A673 (cell line): ENCODE measurements at regions not wholly inside any gene's neighbourhood (a gene's known extent, or its start where the extent isn't known, plus 50 kb on each side); places are given as distances from the start of the nearest gene placed in this dataset.

Source experiments
- BruUV-seq: library from RNA; stranded (reverse); fragments of 400-500 nt; replicated peaks from 2 replicates; lab custom pipeline; 2021; lab: Mats Ljungman, UMichigan
- CTCF ChIA-PET: fragments of 300-600 bp; sonication (Branson Sonifier 250); formaldehyde crosslinking; loops from one replicate; lab custom pipeline; 2022; ENCODE audit warnings: antibody characterized with exemption; lab: Charles Lee
- POLR2A ChIA-PET: fragments of 300-600 bp; sonication (Branson Sonifier 250); formaldehyde crosslinking; loops from one replicate; lab custom pipeline; 2022; ENCODE audit warnings: antibody characterized with exemption; ENCODE audit not compliant: low non-redundant PET; lab: Charles Lee
- DNase-seq: peaks from one replicate; pipeline ENCODE4 v3.0.0-alpha.2; 2015; ENCODE audit warnings: low spot score
- H3K27ac ChIP-seq: fragments of 200-600 bp; sonication (generic); 2 replicates; pipeline ENCODE4 v1.5.1; 2016; ENCODE audit warnings: mixed run types, low read depth, mild to moderate bottlenecking, mixed read lengths, antibody characterized with exemption, low read length; ENCODE audit not compliant: poor library complexity, severe bottlenecking
- H3K27me3 ChIP-seq: fragments of 200-600 bp; sonication (generic); replicated peaks from 2 replicates; pipeline ENCODE4 v1.6.1; 2017; ENCODE audit warnings: mixed run types, low read depth, mild to moderate bottlenecking, mixed read lengths, antibody characterized with exemption, low read length; ENCODE audit not compliant: insufficient read depth, poor library complexity
- H3K36me3 ChIP-seq: fragments of 200-600 bp; sonication (generic); 2 replicates; pipeline ENCODE4 v1.6.1; 2016; ENCODE audit warnings: mixed run types, mild to moderate bottlenecking, mixed read lengths, antibody characterized with exemption, low read length; ENCODE audit not compliant: insufficient read depth, poor library complexity, severe bottlenecking
- H3K4me1 ChIP-seq: fragments of 200-600 bp; sonication (generic); 2 replicates; pipeline ENCODE4 v1.6.1; 2017; ENCODE audit warnings: mixed run types, mild to moderate bottlenecking, mixed read lengths, antibody characterized with exemption, low read length; ENCODE audit not compliant: insufficient read depth, poor library complexity, severe bottlenecking
- H3K4me3 ChIP-seq: fragments of 200-600 bp; sonication (generic); 2 replicates; pipeline ENCODE4 v1.5.1; 2016; ENCODE audit warnings: low read depth, mixed run types, mild to moderate bottlenecking, mixed read lengths, low read length; ENCODE audit not compliant: poor library complexity, severe bottlenecking
- H3K9me3 ChIP-seq: fragments of 200-600 bp; sonication (generic); 2 replicates; pipeline ENCODE4 v1.6.1; 2016; ENCODE audit warnings: mixed run types, low read depth, mild to moderate bottlenecking, mixed read lengths, antibody characterized with exemption, low read length; ENCODE audit not compliant: poor library complexity, severe bottlenecking
- CTCF ChIP-seq: fragments of 300-800, 200-600 bp; sonication (generic); conservative IDR thresholded peaks from 2 replicates; pipeline ENCODE4 v1.5.1; 2017; ENCODE audit warnings: low read depth, mild to moderate bottlenecking, antibody characterized with exemption, low read length, moderate library complexity, mixed read lengths
- EZH2 ChIP-seq: fragments of 200-600 bp; sonication (generic); IDR thresholded peaks from 2 replicates; pipeline ENCODE4 v1.6.1; 2017; ENCODE audit warnings: borderline replicate concordance, low read depth, mild to moderate bottlenecking, mixed read lengths, antibody characterized with exemption, low read length; ENCODE audit not compliant: poor library complexity, severe bottlenecking
- intact Hi-C: fragments of 100-400 bp; cut with micrococcal nuclease; formaldehyde crosslinking; loops from one replicate; pipeline ENCODE4 v1.10.0; 2022; ENCODE audit not compliant: unreplicated experiment

GRCh38 chr6:147715035-147715434, 206.5 kb downstream of the SAMD5 start:
- H3K4me3 ChIP-seq, result no peak overlapping the region
- intact Hi-C loops, result no loop called here
- BruUV-seq, result no TSS peak
- ChIA-PET CTCF (interaction anchor here (0.6 kb wide), 1 partner anchor 17 kb away, joined by 8 read pairs; no protein-coding TSS in a partner anchor), POLR2A (no interaction called here)
- DNase-seq, result no peak
- no peak overlapping the region for H3K27ac ChIP-seq
- H3K4me1 ChIP-seq, result no peaks in the 10 kb centered on the region
- H3K27me3 ChIP-seq, result no peaks in the 10 kb centered on the region
- no peak for TF ChIP-seq CTCF
- TF ChIP-seq EZH2, result no peak
- no peaks in the 10 kb centered on the region for H3K9me3 ChIP-seq
- H3K36me3 ChIP-seq, result no peaks in the 10 kb centered on the region

- H3K27ac ChIP-seq, result no peak overlapping the region
- no peaks in the 10 kb centered on the region for H3K9me3 ChIP-seq
- DNase-seq, result no peak
- BruUV-seq, result no TSS peak
- intact Hi-C loops, result no loop called here
- H3K27me3 ChIP-seq, result no peaks in the 10 kb centered on the region
- no peaks in the 10 kb centered on the region for H3K36me3 ChIP-seq
- H3K4me1 ChIP-seq, result no peaks in the 10 kb centered on the region
- H3K4me3 ChIP-seq, result no peak overlapping the region
- POLR2A ChIA-PET, result no interaction called here
- TF ChIP-seq CTCF (no peak), EZH2 (no peak)
- CTCF ChIA-PET, result no interaction called here
These were observed 207.9 kb downstream of the SAMD5 start for GRCh38 chr6:147716434-147716833.

- Histone ChIP-seq H3K9me3 (no peaks in the 10 kb centered on the region), H3K4me3 (no peak overlapping the region), H3K27me3 (no peaks in the 10 kb centered on the region), H3K4me1 (no peaks in the 10 kb centered on the region), H3K27ac (no peak overlapping the region), H3K36me3 (no peaks in the 10 kb centered on the region)
- no peak for DNase-seq
- no TSS peak for BruUV-seq
- no peak for TF ChIP-seq CTCF
- no peak for TF ChIP-seq EZH2
- ChIA-PET CTCF (no interaction called here), POLR2A (no interaction called here)
- intact Hi-C loops, result no loop called here
These were observed 209.5 kb downstream of the SAMD5 start for GRCh38 chr6:147717991-147718390.
